Gastrocnemius medialis (tissue), 4 donors: ENCODE measurements at regions not wholly inside any gene's neighbourhood (a gene's known extent, or its start where the extent isn't known, plus 50 kb on each side); places are given as distances from the start of the nearest gene placed in this dataset.

Source experiments
- CTCF ChIP-seq, 5 experiments: fragments of 450-650 bp in 3 of 5; fragments of 200-600 bp in 2 of 5; sonication (generic) in 2 of 5; IDR thresholded peaks in 4 of 5; conservative IDR thresholded peaks in 1 of 5; 1 replicate in 4 of 5; 2 replicates in 1 of 5; pipeline ENCODE4 v1.5.1; 2016 to 2019; ENCODE audit warnings: antibody characterized with exemption in 5 of 5, mild to moderate bottlenecking in 3 of 5, moderate library complexity in 3 of 5
- POLR2A ChIP-seq, 2 donors: fragments of 450-650 bp; IDR thresholded peaks; one replicate each; pipeline ENCODE4 v1.6.1; 2017; ENCODE audit warnings: antibody characterized with exemption in 2 of 2, mild to moderate bottlenecking in 2 of 2, moderate library complexity in 2 of 2

GRCh38 chr4:123770884-123771283, 374.3 kb downstream of the SPRY1 start:
- TF ChIP-seq CTCF (IDR thresholded peaks at IDR 0.05 in 4 of 5, conservative IDR thresholded peaks at IDR 0.05 in 1 of 5) (no peak), POLR2A (IDR thresholded peaks at IDR 0.05) (no peak)
